Fibroblast of skin of right biceps (primary cell): ENCODE measurements at regions not wholly inside any gene's neighbourhood (a gene's known extent, or its start where the extent isn't known, plus 50 kb on each side); places are given as distances from the start of the nearest gene placed in this dataset.

ENCODE experiments used
- DNase-seq: peaks from one replicate; pipeline ENCODE4 v3.0.0-alpha.2; 2013

DNA sequence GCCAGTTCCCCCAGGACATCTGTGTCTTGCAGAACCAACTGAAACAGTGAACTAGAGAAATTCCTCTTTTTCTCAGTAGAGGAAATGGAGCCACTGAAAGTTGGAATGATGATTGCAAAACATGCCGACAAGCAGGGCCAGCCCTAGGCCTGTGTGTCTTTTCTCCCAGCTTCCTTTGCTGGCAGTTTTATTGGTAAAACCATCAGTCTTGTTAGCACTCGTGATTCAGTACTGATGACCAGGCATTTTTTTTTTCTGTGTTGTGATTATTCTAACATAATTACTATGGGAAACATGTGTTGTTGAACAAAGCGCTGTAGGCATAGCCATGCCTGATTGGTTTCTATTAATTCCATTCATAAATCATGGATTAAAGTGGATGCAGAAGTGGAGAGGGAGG lies 620.7 kb downstream of the AACS start:
- no peak for DNase-seq

DNA sequence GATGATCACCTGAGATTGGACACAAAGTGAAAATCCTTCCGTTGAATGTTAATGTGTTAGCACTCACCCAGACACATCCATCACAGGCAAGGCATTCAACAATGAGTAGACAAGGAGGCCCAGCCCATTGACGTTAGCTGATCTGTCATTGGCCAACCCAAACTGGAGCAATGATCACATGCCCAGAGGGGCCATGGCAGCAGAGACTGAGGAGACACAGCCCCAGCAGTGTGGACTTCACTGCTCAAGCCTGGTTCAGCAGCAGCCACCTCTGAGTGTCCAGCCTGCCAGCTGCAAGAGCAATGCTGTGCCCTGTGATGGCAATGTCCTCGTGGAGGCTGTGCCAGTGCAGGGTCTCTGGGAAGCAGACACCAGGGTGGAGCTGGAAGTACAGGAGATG lies 622.2 kb downstream of the AACS start:
- no peak for DNase-seq

DNA sequence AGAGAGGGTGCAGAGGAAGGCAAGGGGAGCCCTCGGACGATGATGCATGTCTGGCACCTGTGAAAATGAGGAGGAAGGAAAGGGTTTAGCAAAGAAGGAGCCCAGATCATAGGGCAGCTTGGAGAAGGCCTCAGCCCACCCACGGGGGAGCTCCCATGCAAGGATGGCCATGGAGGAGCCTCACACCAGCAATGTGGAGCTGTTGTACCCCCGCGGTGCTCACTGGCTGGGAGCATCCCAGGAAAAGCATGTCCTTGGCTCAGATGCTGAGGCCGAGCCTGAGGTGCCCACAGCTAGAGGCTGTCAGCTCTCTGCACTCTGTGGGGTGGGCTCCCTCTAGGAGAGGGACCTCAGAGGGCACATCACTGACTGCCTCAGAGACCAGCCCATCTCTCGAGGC lies 622.6 kb downstream of the AACS start:
- DNase-seq, result no peak

DNA sequence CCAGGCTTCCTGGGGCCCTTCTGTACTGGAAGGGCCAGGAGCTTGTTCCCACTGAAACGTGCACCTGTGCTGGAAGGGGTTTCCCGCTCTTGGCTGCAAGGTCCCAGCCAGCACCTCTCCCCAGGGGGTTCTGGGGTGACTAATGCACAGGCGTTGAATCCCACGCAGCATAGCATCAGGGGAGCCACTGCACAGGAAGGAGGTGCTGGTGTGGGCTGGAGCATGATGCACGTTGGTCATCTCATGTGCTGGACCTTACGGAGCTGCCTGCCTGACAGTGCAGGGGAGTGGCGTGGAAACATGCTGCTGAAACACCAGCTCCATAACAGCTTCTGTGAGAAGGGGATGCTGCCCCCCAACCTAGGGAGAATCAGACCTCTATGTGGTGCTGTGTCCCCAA lies 623.0 kb downstream of the AACS start:
- DNase-seq, result no peak

DNA sequence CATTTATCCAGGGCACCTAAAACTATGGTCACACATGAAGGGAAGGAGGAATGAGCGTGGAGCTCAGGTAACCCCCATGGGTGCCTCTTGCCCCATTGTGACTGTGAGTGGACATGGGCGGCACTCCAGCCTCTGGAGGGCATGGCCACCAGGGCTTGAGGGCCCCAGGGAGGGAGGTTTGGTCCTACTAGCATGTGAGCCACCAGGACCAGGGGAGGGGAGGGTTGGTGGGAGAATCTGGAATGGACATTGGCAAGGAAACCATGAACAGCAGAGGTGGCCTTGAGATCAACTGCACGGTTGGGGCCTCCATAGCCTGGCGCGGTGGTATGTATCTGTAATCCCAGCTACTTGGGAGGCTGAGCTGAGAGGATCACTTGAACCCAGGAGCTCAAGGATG lies 623.6 kb downstream of the AACS start:
- DNase-seq, result no peak

DNA sequence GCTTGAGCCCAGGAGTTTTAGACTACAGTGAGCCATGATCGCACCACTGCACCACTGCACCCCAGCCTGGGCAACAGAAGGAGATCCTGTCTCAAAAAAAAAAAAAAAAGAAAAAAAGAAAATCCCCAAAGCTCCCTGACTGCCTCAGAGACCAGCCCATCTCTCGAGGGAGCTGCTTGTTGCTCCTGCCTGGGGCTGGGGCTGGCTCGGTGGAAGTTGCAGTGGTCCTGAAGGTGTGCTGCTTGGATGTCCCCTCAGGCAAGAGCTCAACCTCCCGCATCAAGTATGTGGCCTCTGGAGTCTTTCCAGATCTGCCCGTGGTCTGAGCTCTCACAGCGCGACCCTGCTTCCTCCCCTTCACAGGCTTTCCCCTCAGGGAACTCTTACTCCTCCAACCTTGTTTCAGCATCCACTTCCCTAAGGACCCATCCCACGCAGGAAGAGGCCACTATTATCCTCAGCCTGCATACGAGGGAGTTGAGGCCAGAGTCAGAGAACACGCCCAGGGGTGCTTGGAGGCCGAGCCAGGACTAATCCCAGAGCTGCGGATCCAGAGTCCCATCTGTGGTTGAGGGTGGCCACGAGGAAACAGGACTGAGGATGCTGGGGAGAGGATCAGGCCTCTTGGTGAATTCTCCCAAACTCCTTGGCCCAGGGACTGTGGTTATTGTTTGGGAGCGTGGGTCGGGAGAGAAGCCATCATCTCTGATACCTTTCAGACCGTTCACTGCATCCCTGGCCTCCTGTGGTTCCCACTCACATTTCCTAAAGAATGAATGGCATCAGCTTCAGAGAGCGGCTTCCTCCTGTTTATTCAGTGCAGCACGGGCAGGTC lies 624.6 kb downstream of the AACS start:
- DNase-seq, result no peak

DNA sequence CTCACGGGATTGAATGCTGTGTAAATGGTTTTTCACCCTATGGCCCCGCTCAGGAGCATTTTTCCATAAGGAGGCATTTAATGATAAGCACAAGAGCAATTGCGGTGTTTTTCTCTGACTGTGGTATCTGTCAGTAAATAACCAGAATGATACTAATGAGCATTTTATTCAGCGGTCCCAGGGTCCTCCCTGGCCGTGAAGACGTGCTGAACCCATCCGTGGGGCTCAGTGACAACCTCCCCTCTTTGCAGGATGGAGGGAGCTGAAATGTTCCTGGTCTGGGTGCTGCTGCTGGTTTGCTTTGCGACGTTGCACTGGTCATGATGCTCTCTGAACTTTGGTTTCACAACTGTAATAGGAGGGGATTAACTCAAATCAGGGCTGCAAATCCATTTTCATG lies 625.6 kb downstream of the AACS start:
- DNase-seq, result no peak

DNA sequence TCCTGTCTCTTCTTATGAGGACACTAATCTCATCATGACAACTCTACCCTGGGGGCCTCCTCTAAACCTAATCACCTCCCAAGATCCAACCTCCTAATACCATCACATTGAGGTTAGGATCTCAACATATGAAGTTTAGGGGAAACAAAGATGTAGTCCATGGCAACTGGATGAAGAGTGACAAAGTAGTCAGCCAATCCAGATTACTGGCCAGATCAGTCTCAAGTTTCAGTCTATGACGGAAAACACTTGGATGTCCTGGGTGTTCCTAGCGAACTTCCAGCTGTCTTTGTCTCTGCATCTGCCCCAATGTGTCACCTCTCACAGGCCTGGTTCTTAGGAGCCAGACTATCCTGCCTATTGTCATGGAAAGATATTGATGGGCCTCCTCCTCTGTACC lies 630.8 kb downstream of the AACS start:
- no peak for DNase-seq

DNA sequence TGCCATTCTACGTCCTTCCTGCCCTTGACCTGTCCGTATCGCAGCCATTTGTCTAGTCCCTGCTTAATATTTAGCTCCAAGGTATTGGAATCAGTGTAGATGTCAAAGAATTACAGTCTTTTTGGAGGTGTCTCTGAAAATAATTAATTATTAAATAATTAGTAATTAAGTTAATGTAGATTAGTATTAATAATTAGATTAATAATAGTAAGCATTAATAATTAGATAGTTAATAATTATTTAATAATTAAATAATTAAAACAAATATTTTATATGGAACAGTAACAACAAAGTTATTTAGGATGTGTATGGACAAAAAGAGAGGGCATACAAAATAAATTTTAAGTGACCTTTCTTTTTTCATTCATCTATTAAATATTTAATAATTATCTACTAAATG lies 639.6 kb downstream of the AACS start:
- DNase-seq, result no peak

DNA sequence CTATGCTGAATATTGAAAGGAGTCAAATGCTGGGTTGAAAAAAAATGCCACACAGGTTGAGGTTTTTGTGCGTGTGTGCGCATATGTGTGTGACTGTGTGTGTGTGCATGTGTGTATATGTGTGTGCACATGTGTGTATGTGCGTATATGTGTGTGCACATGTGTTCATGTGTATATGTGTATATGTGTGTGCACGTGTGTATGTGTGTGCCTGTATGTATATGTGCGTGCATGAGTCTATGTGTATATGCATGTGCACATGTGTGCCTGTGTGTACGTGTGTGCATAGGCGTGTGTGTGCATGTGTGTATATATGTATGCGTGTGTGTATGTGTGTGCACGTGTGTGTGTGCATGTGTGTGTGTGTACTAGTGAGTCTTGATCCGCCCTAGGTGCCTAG lies 655.7 kb downstream of the AACS start:
- DNase-seq, result no peak

DNA sequence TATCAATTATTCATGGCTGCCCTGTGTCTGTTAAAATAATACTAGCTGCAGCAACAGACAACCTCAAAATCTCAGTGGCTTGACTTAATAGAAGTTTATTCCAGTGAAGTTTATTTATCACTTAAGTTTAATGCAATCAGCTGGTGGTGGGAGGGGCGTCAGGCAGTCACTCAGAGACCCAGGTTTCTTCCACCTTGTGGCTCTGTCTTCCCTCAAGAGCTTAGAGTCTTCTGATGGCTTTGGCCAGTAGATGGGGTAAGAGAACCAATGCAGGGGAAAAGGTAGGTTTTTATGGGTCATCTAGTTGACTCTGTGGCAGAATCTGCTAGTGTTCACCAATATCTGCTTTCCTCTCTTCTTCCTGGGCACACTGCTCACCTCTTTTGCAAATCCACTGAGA lies 668.9 kb downstream of the AACS start:
- no peak for DNase-seq

DNA sequence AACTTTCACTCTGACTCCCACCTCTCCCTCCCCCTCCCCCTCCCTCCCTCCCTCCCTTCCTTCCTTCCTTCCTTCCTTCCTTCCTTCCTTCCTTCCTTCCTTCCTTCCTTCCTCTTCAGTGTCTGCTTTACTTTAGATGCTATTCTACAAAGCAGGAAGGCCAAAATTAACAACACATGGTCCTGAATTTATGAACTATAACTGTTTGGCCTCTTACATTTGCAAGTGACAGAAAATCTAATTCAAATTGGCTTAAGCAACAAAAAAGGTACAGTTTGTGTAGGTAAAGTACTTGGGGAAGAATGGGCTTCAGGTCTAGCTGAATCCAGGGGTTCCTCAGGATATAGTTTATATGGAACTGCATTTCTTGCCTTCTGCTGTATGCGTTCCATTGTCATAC lies 673.0 kb downstream of the AACS start:
- DNase-seq, result no peak

DNA sequence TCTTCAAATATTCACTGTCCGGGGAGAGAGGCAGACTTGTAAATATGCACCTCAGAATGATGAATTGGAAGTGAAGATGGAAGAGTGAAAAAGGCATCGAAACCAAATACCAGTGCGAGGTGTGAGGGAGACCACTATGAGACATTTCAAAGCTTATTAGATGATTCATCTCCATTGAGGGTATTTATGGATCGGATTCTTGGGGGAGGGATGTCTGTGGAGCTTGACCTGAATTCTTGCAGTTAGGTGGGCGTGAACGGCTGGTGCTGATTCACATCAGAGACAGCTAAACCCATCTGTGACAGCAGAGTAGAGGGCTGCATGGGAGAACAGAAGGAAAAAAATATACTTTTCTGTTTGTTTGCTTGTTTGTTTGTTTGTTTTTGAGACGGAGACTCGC lies 677.2 kb downstream of the AACS start:
- DNase-seq, result no peak

DNA sequence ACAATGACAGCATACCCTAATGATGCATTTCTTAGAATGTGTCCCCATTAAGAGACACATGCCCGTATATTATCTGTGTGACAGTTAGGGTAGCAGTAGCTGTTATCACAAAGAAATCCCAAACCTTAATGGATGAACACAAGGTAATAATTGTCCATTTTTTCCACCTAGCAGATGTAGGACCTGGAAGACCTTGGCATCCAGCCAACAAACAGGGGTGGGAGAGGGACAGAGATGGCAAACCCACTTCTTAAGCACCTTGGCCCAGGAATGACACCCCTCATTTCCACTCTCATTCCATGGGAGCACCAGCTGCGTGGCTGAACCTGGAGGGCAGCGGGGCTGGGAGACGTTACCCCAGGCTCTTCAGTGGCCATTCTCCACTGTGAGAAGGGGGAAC lies 679.0 kb downstream of the AACS start:
- DNase-seq, result no peak

DNA sequence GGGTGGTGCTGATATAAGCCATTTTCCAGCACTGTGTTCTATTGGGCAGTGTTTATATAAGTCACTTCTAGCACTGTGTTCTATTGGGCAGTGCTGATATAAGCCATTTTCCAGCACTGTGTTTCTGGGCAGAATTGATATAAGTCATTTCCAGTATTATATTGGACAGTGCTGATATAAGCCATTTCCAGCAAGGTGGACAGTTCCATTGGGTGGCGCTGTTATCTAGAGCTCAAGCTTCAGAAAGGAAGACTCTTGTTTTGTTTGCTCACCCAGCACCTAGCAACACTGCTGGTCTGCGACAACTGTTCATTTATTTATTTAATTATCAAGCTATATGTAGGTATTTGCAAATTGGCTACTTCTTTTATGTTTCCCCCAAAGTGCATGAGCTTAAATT lies 690.3 kb downstream of the AACS start:
- DNase-seq, result no peak

DNA sequence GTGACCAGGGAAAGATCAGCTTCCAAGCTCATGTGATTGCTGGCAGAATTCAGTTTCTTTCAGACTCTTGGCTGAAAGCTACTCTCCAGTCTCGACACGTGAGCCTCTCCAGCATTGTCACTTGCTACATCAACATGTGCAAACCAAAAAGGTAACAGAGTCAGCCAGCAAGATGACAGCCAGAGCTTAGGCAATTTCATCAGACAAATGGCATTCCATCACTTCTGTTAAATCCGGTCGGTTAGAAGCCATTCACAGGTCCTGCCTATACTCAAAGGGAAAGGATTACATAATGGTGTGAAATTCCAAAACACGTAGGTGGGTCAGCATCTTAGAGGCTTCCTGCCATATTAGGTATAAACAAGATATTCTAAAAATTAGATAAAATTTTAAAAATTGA lies 700.9 kb downstream of the AACS start:
- no peak for DNase-seq

DNA sequence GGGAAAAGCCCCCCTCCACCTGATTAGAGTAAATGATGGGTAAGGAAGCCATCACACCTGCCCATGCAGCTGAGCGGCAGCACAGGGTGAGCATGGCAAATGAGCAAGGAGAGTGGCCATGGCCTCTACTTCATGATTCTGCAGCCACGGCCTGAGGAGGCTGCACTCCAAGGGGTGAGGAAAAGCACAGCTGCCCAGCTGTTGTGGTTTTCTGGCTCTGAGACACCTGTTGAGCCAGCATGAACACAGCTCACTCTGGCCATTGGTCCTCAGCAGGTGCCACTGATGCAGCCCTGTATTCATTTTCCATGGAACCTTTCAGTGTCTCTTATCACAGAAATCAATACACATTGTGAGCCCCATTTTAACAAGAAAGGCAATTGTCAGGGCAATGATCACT lies 707.2 kb downstream of the AACS start:
- no peak for DNase-seq

DNA sequence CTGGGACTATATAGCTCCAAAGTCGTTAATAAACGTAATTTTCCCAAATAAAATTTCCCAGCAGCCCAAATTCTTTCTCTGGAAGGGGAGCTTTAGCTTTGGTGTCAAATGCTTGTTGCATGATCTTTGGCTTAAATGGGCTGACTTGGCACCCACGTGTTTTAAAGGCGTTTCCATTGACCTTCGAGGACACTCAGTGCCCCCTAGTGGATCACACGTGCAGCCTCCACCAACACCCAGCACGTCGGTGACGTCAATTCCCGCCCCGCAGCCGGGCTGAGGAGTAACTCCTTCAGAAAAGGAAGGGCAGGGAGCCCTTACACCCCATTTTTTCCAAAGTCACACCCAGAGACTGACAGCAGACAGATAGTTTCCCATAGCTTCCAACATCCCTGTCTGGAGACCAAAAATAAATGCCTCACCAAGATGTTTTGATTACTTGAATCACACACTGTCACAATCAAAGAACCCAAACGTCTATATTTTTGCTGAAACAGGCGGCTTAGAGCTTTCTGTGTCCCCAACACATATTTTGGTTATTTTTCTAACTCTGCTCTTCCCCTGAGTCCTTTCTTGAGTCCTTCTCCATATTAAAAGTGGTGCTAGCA lies 707.9 kb downstream of the AACS start:
- no peak for DNase-seq

DNA sequence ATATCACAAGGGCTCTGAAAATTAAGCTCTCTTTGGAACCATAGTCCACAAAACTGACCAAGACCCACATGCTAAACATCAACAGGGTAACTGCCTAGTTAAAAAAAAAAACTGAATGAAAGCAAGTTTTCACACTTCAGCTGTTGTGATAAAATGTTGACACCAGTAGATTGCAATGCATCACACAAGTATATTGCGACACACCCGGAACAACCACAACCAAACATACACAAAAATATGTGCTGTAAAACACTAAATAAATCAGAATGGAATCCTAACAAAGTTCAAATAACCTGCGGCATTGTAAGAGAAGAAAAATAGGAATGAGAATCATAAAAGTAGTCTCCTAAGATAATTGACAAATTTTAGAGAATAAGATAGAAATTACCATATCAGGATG lies 710.3 kb downstream of the AACS start:
- DNase-seq, result no peak

DNA sequence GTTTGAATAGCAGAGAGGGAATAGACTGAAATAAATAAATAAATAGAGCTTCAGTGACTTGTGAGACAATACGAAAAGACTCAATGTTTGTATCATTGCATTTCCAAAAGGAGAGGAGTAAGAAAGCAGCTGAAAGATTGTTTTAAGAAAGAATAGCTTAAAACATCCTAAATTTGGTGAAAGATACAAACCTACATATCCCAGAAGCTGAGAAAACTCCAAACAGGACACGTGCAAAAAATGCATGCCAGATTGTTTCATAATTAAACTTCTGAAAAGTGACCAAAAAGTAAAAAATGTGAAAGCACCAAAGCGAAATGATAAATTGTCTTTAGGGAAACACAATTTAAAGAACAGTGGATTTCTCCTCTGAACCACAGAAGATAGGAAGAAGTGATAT lies 711.0 kb downstream of the AACS start:
- DNase-seq, result no peak

DNA sequence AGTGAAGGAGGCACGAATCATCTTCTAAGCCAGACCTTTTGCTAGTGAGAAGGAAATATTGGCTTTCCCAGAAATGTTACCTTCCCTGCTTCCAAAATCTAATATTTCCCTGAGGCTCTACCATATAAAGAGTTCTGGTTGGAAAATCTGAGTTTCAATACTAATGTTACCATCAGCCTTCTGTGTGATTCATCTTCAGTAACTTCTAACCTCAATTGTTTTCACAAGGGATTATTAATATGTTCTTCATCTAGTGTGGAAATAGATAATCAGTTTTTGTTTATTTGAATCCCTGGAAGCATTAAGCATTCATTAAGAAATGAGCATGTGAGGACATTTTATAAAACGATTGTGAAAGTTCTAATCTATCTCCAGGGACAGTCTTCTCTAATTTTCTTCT lies 720.9 kb downstream of the AACS start:
- no peak for DNase-seq

DNA sequence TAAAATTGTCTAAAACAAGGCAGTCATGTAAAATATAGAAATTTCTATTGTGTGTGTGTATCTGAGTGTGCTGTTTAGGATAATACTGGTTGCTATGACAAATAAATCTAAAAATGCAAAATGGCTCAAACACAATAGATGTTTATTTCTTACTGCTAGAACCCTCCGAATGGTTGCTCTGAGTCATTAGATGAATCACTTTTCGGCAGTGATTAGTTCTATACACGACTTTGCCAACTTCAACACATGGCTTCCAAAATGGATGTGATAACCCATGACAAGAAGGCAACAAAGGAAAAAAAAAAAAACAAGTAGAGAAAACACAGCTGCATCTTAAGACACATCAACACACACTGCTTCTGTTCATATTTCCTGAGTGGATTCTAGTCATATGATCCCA lies 729.2 kb downstream of the AACS start:
- no peak for DNase-seq

DNA sequence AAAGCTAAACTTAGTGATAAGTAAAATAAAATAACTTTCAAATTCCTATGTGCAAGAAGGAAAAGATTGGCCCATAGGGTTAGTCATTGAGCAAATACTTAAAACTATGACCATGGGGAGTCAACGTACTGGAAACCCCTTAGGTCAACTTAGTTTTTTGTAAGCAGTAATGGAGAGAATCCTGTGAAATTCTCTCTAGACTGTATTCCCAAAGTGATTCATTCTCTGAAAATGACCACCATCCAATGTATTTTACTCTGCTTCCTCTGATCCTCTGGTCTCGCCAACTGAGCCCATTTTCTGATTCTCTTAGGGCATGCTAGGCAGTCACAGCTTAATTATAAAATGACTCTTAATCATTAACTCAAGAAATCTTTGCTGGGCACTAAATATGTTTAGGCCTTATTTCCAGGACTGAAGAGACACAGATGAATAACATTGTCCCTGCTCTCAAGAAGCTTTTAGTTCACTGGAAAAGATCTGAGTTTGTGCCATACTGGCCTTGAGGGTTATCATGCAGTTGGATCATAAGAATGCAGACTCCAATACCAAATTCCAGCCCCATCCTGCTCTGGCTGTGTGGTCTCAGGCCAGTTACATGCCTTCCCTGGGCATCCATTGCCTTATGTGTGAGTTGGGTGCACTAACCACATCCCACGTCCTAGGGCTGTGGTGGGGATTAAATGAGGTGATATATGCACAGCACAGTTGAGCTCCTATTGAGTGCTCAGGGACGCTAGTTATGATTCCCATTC lies 732.4 kb downstream of the AACS start:
- DNase-seq, result no peak

DNA sequence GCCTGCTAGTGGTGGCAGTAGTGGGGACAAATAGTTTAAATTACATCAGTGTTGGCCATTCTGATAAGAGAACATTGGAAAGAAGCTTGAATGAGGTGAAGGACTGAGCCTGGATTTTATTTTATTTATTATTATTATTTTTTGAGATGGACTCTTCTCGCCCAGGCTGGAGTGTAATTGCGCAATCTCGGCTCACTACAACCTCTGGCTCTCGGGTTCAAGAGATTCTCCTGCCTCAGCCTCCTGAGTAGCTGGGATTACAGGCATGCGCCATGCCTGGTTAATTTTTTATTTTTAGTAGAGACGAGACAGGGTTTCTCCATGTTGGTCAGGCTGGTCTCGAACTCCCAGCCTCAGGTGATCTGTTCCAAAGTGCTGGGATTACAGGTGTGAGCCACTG lies 739.4 kb downstream of the AACS start:
- DNase-seq, result no peak
